GM18951 (cell line): ENCODE measurements at regions not wholly inside any gene's neighbourhood (a gene's known extent, or its start where the extent isn't known, plus 50 kb on each side); places are given as distances from the start of the nearest gene placed in this dataset.
"Not testable (repeated sequence)": the region's sequence is repeated elsewhere in the genome, so short reads cannot be mapped to it uniquely, and the experiment has no call there.

Source experiments
- POLR2A ChIP-seq: IDR thresholded peaks from 4 replicates; pipeline ENCODE4 v1.6.1; 2011; ENCODE audit warnings: mild to moderate bottlenecking; ENCODE audit not compliant: insufficient read length, insufficient read depth; ENCODE audit errors: extremely low read depth
- in situ Hi-C: fragments of 300-500 bp; cut with MboI; formaldehyde crosslinking; loops from one replicate; pipeline ENCODE4 v1.12.0; 2022; ENCODE audit warnings: low sequenced_read_pairs, mixed read lengths, inconsistent platforms; ENCODE audit not compliant: unreplicated experiment

- TF ChIP-seq POLR2A, result no peak
- in situ Hi-C loops, result no loop called here
These were observed 155.3 kb upstream of the ANKRD55 start for GRCh38 chr5:56388229-56388985.

- in situ Hi-C loops, result no loop called here
- no peak for TF ChIP-seq POLR2A
These were observed 152.9 kb upstream of the ANKRD55 start for GRCh38 chr5:56386046-56386445.

GRCh38 chr5:56384186-56384585 is 151.1 kb upstream of the ANKRD55 start:
- no peak for TF ChIP-seq POLR2A
- in situ Hi-C loops, result no loop called here

DNA sequence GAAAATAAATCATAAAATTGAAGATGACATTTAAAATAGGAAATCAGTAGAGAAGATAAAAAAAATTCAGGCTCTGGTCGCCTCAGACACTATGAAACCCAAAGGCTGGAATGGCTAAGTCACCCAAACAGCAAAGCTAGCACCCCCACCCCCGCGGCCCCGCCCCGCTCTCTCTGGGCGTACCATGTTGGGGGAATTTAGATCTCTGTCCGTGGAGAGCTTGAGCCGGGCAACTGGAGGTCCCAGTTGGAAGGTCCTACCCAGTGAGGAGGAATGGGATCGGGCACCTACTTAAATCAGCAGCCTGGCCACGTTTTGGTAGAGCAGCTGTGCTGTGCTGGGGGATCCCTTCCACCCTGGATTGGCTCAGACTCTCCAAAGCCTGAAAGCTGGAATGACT is 150.6 kb upstream of the ANKRD55 start:
- no peak for TF ChIP-seq POLR2A
- in situ Hi-C loops, result no loop called here

DNA sequence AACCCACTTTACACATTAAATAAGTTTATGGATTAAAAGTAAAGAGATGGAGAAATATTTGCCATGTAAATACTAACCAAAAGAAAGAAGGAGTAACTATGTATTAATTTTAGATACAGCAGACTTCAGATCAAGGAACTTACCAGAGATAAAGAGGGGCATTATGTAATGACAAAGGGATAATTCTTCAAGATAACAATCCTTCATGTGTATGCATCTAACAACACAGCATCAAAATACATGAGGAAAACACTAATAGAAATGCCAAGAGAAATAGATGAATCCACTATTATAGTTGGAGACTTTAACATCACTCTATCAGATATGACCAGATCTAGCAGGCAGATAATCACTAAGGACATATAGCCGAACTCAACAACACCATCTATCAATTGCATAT is 149.8 kb upstream of the ANKRD55 start:
- TF ChIP-seq POLR2A, result no peak
- in situ Hi-C loops, result no loop called here

- in situ Hi-C loops, result no loop called here
- TF ChIP-seq POLR2A, result no peak
These were observed 144.4 kb upstream of the ANKRD55 start for GRCh38 chr5:56377573-56377972.

DNA sequence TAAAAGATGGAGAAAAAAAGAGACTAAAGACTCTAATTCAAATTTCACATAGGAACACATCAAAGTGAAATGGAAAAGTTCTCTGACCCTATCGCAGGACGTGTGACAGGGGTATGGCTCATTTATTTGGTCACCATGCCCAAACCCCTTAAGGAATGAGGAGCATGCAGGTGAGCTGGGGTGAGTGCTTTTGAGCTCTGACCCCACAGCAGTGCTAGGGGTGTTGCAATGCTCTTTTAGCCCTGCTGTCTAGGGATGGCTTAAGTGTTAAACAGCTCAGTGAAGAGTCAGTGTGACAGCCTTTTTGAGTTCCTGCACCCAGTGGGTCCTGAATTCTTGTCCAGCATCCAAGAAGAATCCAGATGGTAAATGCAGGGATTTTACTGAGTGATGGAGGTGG is 143.0 kb upstream of the ANKRD55 start:
- TF ChIP-seq POLR2A, result no peak
- in situ Hi-C loops, result no loop called here

GRCh38 chr5:56375011-56375410 is 141.9 kb upstream of the ANKRD55 start:
- in situ Hi-C loops, result no loop called here
- TF ChIP-seq POLR2A, result no peak

- in situ Hi-C loops, result not testable (repeated sequence)
These were observed 139.4 kb upstream of the ANKRD55 start for GRCh38 chr5:56372491-56372890.

DNA sequence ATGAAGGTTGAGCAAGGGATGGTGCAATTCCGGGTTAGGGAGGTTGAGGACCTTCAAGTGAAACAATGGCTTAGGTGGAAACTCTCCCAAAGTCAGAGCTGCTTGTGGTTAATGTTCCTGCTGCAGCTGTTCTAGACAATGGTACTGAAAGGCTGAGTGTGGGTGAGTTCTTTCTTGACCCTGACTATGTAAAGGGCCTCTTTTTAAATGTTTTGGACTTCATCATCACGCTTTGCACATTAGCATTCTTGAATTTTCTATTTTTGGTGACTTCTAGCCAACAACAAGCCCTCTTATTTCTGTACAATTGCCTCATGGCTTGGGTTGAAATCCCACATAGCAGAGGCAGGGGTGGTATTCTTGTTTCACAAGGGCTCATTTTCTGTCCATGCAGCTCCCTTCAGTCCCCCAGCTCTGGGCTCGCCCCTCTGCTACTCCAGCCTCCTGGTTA is 136.3 kb upstream of the ANKRD55 start:
- in situ Hi-C loops, result no loop called here
- no peak for TF ChIP-seq POLR2A

GRCh38 chr5:56367748-56368147 is 134.6 kb upstream of the ANKRD55 start:
- in situ Hi-C loops, result no loop called here
- no peak for TF ChIP-seq POLR2A

GRCh38 chr5:56366986-56367385 is 133.9 kb upstream of the ANKRD55 start:
- TF ChIP-seq POLR2A, result no peak
- in situ Hi-C loops, result no loop called here

DNA sequence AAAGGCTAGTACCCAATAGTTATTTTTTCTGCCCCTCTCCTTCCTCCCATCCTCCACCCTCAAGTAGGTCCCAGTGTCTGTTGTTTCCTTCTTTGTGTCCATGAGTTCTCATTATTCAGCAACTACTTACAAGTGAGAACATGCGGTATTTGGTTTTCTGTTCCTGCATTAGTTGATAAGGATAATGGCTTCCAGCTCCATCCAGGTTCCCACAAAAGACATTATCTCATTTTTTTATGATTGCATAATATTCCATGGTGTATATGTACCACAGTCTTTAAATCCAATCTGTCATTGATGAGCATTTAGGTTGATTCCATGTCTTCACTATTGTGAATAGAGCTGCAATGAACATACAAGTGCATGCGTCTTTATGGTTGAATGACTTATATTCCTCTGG is 128.3 kb upstream of the ANKRD55 start:
- no peak for TF ChIP-seq POLR2A
- in situ Hi-C loops, result no loop called here

GRCh38 chr5:56360816-56361215 is 127.7 kb upstream of the ANKRD55 start:
- in situ Hi-C loops, result no loop called here
- no peak for TF ChIP-seq POLR2A
